OCI-LY1 (cell line): ENCODE measurements at regions not wholly inside any gene's neighbourhood (a gene's known extent, or its start where the extent isn't known, plus 50 kb on each side); places are given as distances from the start of the nearest gene placed in this dataset.

Experiments used
- H2AFZ ChIP-seq: fragments of 200-600 bp; sonication (generic), shearing (Covaris generic); 2 replicates; pipeline ENCODE4 v1.6.0; 2014; ENCODE audit warnings: antibody characterized with exemption, mild to moderate bottlenecking, low read length
- H3F3A ChIP-seq: fragments of 200-600 bp; sonication (generic), shearing (Covaris generic); 2 replicates; pipeline ENCODE4 v1.6.0; 2014; ENCODE audit warnings: mild to moderate bottlenecking, antibody characterized with exemption, low read length, moderate library complexity; ENCODE audit not compliant: insufficient read depth
- H3K27ac ChIP-seq: fragments of 200-600 bp; sonication (generic); 2 replicates; pipeline ENCODE4 v1.5.1; 2014; ENCODE audit warnings: low read length, mixed run types, mild to moderate bottlenecking, low read depth; ENCODE audit not compliant: poor library complexity, severe bottlenecking
- H3K27me3 ChIP-seq: fragments of 200-600 bp; sonication (generic); 2 replicates; pipeline ENCODE4 v1.6.0; 2014; ENCODE audit warnings: antibody characterized with exemption, mild to moderate bottlenecking, low read length, moderate library complexity; ENCODE audit not compliant: insufficient read depth
- H3K36me3 ChIP-seq: fragments of 200-600 bp; sonication (generic); 2 replicates; pipeline ENCODE4 v1.6.1; 2014; ENCODE audit warnings: mild to moderate bottlenecking, antibody characterized with exemption, low read length, moderate library complexity, mixed read lengths; ENCODE audit not compliant: insufficient read depth
- H3K4me1 ChIP-seq: fragments of 200-600 bp; sonication (generic); 2 replicates; pipeline ENCODE4 v1.5.1; 2014; ENCODE audit warnings: mild to moderate bottlenecking, low read length, moderate library complexity; ENCODE audit not compliant: insufficient read depth, severe bottlenecking
- H3K4me2 ChIP-seq: fragments of 200-600 bp; sonication (generic), shearing (Covaris generic); 2 replicates; pipeline ENCODE4 v1.6.1; 2014; ENCODE audit warnings: low read length
- H3K4me3 ChIP-seq: fragments of 200-600 bp; sonication (generic); 2 replicates; pipeline ENCODE4 v1.5.1; 2014; ENCODE audit warnings: low read length, low read depth, mild to moderate bottlenecking, mixed read lengths; ENCODE audit not compliant: poor library complexity, severe bottlenecking
- H3K79me2 ChIP-seq: fragments of 200-600 bp; shearing (Covaris generic); 2 replicates; pipeline ENCODE4 v1.6.1; 2016; ENCODE audit warnings: mixed run types, low read length, mixed read lengths; ENCODE audit not compliant: insufficient read depth
- H3K9ac ChIP-seq: fragments of 200-600 bp; sonication (generic), shearing (Covaris generic); 2 replicates; pipeline ENCODE4 v1.6.1; 2014; ENCODE audit warnings: mild to moderate bottlenecking, low read length, mixed read lengths
- H3K9me2 ChIP-seq: fragments of 200-600 bp; sonication (generic), shearing (Covaris generic); 2 replicates; pipeline ENCODE4 v1.6.1; 2014; ENCODE audit warnings: low read depth, mild to moderate bottlenecking, low read length, mixed read lengths
- H3K9me3 ChIP-seq: fragments of 200-600 bp; shearing (Covaris generic); 2 replicates; pipeline ENCODE4 v1.6.1; 2014; ENCODE audit warnings: low read length, mixed read lengths
- H4K20me1 ChIP-seq: fragments of 200-600 bp; sonication (generic), shearing (Covaris generic); 2 replicates; pipeline ENCODE4 v1.6.0; 2016; ENCODE audit warnings: mild to moderate bottlenecking, low read length; ENCODE audit not compliant: insufficient read depth
- EZH2 ChIP-seq: fragments of 200-600 bp; sonication (generic), shearing (Covaris generic); IDR thresholded peaks from 2 replicates; pipeline ENCODE4 v1.8.0; 2017; ENCODE audit warnings: borderline replicate concordance, mixed run types, mild to moderate bottlenecking, antibody characterized with exemption, low read length, moderate library complexity, mixed read lengths
- TF ChIP-seq, protein P1 (sequence below): fragments of 200-600 bp; sonication (generic), shearing (Covaris generic); IDR thresholded peaks from 2 replicates; pipeline ENCODE4 v1.5.1; 2017; ENCODE audit warnings: mild to moderate bottlenecking, antibody characterized with exemption, low read length, moderate library complexity, mixed read lengths

DNA sequence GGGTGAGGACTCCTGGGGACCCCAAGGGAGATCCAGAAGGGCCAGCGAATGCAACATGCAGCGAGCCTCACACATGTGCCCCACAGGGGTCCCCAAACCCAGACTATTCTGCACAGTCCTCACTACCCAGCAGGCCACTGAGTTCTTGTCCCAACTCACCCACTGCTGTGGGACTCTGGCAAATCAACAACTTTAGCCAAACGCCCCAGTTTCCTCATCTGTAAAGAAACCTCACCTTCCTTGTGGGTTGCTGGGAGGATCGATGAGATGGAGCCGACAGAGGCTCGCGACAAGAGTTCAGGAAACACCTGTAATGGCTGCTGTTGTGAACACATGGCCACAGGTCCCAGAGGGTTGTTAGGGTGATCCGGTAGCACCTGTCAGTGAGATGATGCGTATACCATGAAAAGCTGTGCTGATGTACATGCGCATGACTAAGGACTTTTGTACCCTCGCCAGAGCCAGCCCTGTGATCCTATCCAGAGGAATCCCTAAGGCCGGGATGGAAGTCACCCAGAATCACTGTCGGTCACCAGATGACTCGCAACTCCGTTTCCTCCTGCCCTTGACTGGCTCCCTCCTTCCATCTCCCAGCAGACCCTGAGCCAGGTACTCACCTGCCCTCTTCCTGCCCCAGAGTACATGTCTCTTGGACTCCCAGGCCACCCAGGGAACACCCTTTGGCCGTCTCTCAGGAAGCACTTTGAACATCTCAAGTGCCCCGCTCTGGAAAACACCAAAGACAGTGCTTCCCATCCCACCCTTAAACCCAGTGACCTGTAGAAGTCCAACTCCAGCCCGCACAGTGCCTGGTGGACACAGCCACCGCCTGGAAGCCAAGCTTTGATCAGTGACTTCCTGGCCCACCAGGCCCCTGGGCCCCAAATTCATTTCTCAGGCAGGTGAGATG lies 103.3 kb upstream of the ID2 start:
- H3K4me1 ChIP-seq: peaks cover 100% of the 10 kb centered on the region

DNA sequence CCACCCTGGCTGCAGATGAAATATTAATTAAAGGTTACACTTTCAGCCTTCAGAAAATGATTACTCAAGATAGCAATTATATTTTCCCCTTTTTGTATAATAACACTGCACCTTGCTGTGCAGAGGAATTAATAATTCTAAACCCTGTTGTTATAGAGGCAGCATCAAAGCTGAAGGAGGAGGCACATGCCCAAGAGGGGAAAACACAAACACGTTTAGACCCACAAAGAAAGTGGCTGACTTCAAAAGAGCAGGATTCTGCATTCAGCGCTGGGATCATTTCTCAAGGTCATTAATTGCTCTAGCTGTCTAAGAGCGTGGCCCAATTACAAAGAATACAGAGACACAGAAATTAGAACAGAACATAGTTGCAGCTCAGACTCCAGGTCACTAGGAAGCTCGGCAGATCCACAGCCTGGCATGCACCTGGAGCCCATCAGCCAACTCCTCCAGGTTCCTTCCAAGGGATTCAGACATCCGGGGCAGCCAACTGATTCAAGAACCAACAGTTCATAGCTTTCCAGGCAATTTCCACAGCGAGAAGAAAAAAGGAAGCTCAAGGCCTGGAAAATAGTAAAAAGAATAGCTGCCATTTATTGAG lies 102.3 kb upstream of the ID2 start:
- no peaks in the 10 kb centered on the region for H3K27me3 ChIP-seq
- H3K4me2 ChIP-seq: peak overlapping the region; percentile 95; the same call in 1 of the 2 replicates
- H3K4me1 ChIP-seq: peaks cover 98% of the 10 kb centered on the region
- peak overlapping the region; percentile 99 for H3K27ac ChIP-seq
- H3K36me3 ChIP-seq: no peaks in the 10 kb centered on the region
- no peaks in the 10 kb centered on the region; the same call in 1 of the 2 replicates for H3F3A ChIP-seq
- H2AFZ ChIP-seq: no peak overlapping the region
- H3K79me2 ChIP-seq: no peaks in the 10 kb centered on the region
- H3K4me3 ChIP-seq: no peak overlapping the region
- no peaks in the 10 kb centered on the region for H3K9me3 ChIP-seq
- H4K20me1 ChIP-seq: no peaks in the 10 kb centered on the region
- no peaks in the 10 kb centered on the region for H3K9me2 ChIP-seq
- H3K9ac ChIP-seq: peak overlapping the region; percentile 88; the same call in 1 of the 2 replicates
- no peak for TF ChIP-seq EZH2
- TF ChIP-seq, protein P1, sequence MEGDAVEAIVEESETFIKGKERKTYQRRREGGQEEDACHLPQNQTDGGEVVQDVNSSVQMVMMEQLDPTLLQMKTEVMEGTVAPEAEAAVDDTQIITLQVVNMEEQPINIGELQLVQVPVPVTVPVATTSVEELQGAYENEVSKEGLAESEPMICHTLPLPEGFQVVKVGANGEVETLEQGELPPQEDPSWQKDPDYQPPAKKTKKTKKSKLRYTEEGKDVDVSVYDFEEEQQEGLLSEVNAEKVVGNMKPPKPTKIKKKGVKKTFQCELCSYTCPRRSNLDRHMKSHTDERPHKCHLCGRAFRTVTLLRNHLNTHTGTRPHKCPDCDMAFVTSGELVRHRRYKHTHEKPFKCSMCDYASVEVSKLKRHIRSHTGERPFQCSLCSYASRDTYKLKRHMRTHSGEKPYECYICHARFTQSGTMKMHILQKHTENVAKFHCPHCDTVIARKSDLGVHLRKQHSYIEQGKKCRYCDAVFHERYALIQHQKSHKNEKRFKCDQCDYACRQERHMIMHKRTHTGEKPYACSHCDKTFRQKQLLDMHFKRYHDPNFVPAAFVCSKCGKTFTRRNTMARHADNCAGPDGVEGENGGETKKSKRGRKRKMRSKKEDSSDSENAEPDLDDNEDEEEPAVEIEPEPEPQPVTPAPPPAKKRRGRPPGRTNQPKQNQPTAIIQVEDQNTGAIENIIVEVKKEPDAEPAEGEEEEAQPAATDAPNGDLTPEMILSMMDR: no peak

More for the DNA sequence above, 103.3 kb upstream of the ID2 start:
- H2AFZ ChIP-seq: no peak overlapping the region
- H4K20me1 ChIP-seq: no peaks in the 10 kb centered on the region
- H3K27ac ChIP-seq: peak overlapping the region; percentile 99
- H3K9me2 ChIP-seq: no peaks in the 10 kb centered on the region
- no peaks in the 10 kb centered on the region for H3K79me2 ChIP-seq
- H3K9ac ChIP-seq: peak overlapping the region; percentile 88
- no peaks in the 10 kb centered on the region for H3K9me3 ChIP-seq
- H3K4me3 ChIP-seq: peak overlapping the region; percentile 71
- no peaks in the 10 kb centered on the region for H3K36me3 ChIP-seq
- TF ChIP-seq, protein P1: no peak
- no peak for TF ChIP-seq EZH2
- peak overlapping the region; percentile 95 for H3K4me2 ChIP-seq
- no peaks in the 10 kb centered on the region for H3K27me3 ChIP-seq
- H3F3A ChIP-seq: no peaks in the 10 kb centered on the region; the same call in 1 of the 2 replicates

DNA sequence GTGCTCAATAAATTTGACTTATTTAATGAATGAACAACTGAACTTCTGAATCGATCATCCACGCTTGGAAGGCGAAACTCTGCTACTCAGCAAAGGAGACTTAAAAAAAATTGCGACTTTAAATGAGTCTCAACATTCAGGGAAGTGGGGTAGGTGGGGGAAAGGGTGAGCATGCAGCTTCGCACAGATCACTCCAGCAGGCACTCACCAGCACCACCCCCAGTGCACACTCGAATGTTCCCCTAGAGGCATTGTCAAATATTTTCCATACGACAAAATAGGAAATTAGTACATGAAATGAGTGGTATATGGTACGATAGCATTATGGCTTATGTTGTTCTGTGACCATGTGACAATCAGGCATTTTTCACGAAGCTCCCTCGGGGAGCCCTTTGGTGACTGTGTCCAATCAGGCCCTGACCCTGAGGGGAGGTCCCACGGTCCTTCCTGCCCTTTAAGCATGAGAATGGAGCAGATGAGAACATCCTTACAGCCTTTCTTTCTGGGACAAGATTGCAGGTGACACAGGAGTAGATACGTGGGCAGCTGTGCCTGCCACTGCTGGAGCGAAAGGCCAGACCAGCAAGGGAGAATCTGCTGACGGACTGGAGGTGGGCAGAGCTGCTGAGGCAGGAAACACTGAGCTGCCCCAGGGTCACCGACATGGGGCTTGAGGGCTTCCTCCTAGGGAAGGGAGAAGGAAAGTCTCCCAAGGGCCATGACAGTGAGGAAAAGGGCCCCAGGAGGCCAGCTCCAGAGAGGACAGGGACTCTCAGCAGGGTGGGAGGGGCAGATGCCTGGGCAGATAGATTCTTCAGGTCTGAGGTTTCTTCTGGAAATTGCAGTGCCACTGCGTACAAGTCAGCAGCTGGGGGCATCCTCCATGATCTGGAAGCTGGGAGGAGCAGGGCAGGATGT lies 101.3 kb upstream of the ID2 start:
- Histone ChIP-seq H3K27ac (peak overlapping the region; percentile 99), H3K36me3 (no peaks in the 10 kb centered on the region), H3K9me2 (no peaks in the 10 kb centered on the region), H2AFZ (no peak overlapping the region), H3K4me2 (peak overlapping the region; percentile 79), H3K27me3 (no peaks in the 10 kb centered on the region), H3K9me3 (no peaks in the 10 kb centered on the region), H3K4me3 (peak overlapping the region; percentile 20), H3K9ac (peak overlapping the region; percentile 88), H3F3A (no peaks in the 10 kb centered on the region; the same call in 1 of the 2 replicates), H3K79me2 (no peaks in the 10 kb centered on the region), H4K20me1 (no peaks in the 10 kb centered on the region), H3K4me1 (peaks cover 98% of the 10 kb centered on the region)
- no peak for TF ChIP-seq EZH2
- TF ChIP-seq, protein P1: no peak; the same call in 1 of the 2 replicates
